Ovary (tissue), 3 donors: ENCODE measurements at regions not wholly inside any gene's neighbourhood (a gene's known extent, or its start where the extent isn't known, plus 50 kb on each side); places are given as distances from the start of the nearest gene placed in this dataset.

Experiments used
- POLR2A ChIP-seq: fragments of 450-650 bp; IDR thresholded peaks from one replicate; pipeline ENCODE4 v1.6.1; 2017; ENCODE audit warnings: antibody characterized with exemption, mild to moderate bottlenecking, moderate library complexity
- TF ChIP-seq, protein P1 (sequence below), 3 donors: fragments of 450-650 bp in 2 of 3; fragments of 200-600 bp in 1 of 3; IDR thresholded peaks; one replicate each; pipeline versions ENCODE4 v1.5.1 to v1.8.0; 2016 to 2022; ENCODE audit warnings: antibody characterized with exemption in 3 of 3, mild to moderate bottlenecking in 1 of 3
- donor health status: DM: no; HTN: no; CAD: no.

DNA sequence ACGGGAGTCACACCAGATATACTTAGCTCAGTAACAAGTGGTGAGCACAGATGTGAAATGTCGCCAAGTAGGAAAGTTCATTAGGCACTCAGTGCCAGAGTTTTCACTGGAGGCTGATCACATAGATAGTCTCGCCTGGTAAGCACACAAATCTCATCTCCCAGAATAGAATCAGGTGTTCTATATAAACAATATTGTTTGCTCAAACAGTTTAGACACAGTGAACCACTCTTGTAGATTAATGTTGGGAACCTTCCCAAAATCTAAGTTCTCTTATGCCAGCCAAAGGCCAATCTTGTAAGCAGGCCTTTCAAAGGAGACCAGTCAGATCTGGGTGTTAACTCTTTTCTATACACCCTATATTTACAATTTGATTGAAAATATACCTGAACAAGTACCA, 716.5 kb upstream of the GRM3 start:
- TF ChIP-seq, protein P1, sequence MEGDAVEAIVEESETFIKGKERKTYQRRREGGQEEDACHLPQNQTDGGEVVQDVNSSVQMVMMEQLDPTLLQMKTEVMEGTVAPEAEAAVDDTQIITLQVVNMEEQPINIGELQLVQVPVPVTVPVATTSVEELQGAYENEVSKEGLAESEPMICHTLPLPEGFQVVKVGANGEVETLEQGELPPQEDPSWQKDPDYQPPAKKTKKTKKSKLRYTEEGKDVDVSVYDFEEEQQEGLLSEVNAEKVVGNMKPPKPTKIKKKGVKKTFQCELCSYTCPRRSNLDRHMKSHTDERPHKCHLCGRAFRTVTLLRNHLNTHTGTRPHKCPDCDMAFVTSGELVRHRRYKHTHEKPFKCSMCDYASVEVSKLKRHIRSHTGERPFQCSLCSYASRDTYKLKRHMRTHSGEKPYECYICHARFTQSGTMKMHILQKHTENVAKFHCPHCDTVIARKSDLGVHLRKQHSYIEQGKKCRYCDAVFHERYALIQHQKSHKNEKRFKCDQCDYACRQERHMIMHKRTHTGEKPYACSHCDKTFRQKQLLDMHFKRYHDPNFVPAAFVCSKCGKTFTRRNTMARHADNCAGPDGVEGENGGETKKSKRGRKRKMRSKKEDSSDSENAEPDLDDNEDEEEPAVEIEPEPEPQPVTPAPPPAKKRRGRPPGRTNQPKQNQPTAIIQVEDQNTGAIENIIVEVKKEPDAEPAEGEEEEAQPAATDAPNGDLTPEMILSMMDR (IDR thresholded peaks at IDR 0.05), result no peak
- no peak for TF ChIP-seq POLR2A
